ENCODE measurements at regions not wholly inside any gene's neighbourhood (a gene's known extent, or its start where the extent isn't known, plus 50 kb on each side); places are given as distances from the start of the nearest gene placed in this dataset.

- no peak for TF ChIP-seq CTCF (conservative IDR thresholded peaks at IDR 0.05; ENCODE audit: low read depth in 2 of 2)
- no peak for TF ChIP-seq ZNF114 (CRISPR knock-in tag; IDR thresholded peaks at IDR 0.05)
- no peak for TF ChIP-seq ZNF331 (CRISPR knock-in tag; IDR thresholded peaks at IDR 0.05; ENCODE audit: low read depth)
- no peak for TF ChIP-seq CREB1 (CRISPR knock-in tag; IDR thresholded peaks at IDR 0.05; ENCODE audit: low read depth)
- no peak for TF ChIP-seq STAT1 (IDR thresholded peaks at IDR 0.05; ENCODE audit: unreplicated experiment)
- TF ChIP-seq POLR2AphosphoS5 (IDR thresholded peaks at IDR 0.05; ENCODE audit: low read depth), result no peak
- no peak for TF ChIP-seq EZH2phosphoT487 (IDR thresholded peaks at IDR 0.05; ENCODE audit: unreplicated experiment)
- no peak for TF ChIP-seq ETS1 (IDR thresholded peaks at IDR 0.05)
These were observed 269.2 kb downstream of the PDCD6IP start (continued) for GRCh38 chr3:34067536-34068051.

- Histone ChIP-seq H3K4me2 (0 out of 2 replicates have a peak overlapping the region, but pooled peaks have one; percentile 26), H2AFZ (no peak overlapping the region), H3K79me2 (replicated peaks; ENCODE audit: insufficient read depth) (no peaks in the 10 kb centered on the region), H3K4me3 (no peak overlapping the region), H3K36me3 (ENCODE audit: insufficient read depth) (no peaks in the 10 kb centered on the region), H3K9me2 (ENCODE audit: insufficient read depth) (peaks cover 15% of the 10 kb centered on the region; the same call in 1 of the 2 replicates), H3F3A (replicated peaks; ENCODE audit: low read depth) (no peaks in the 10 kb centered on the region), H3K27me3 (ENCODE audit: insufficient read depth) (no peaks in the 10 kb centered on the region), H4K20me1 (replicated peaks; ENCODE audit: insufficient read depth) (no peaks in the 10 kb centered on the region), H3K27ac (ENCODE audit: low read depth) (no peak overlapping the region), H3K4me1 (ENCODE audit: insufficient read depth) (peaks cover 11% of the 10 kb centered on the region)
- Mint-ChIP-seq H3K27ac (no peak overlapping the region), H3K36me3 (ENCODE audit: low read depth) (no peaks in the 10 kb centered on the region), H3K4me1 (peaks cover 21% of the 10 kb centered on the region), H3K4me3 (no peak overlapping the region), H3K27me3 (ENCODE audit: insufficient read depth, low read depth, poor library complexity) (peaks cover 2% of the 10 kb centered on the region), H3K9me3 (no peaks in the 10 kb centered on the region)
- ATAC-seq (no peak), DNase-seq (ENCODE audit: low spot score) (no peak)
- TF ChIP-seq ZNF462 (CRISPR knock-in tag; IDR thresholded peaks at IDR 0.05), result no peak
- no peak for TF ChIP-seq CTCF (conservative IDR thresholded peaks at IDR 0.05; ENCODE audit: low read depth in 2 of 2)
- no peak for TF ChIP-seq EZH2phosphoT487 (IDR thresholded peaks at IDR 0.05; ENCODE audit: unreplicated experiment)
- no peak for TF ChIP-seq JUNB (IDR thresholded peaks at IDR 0.05; ENCODE audit: unreplicated experiment)
- no peak for TF ChIP-seq EZH2 (IDR thresholded peaks at IDR 0.05; ENCODE audit: low read depth, unreplicated experiment)
- TF ChIP-seq NANOG (IDR thresholded peaks at IDR 0.05; ENCODE audit: borderline replicate concordance), result no peak
- TF ChIP-seq STAT1 (IDR thresholded peaks at IDR 0.05; ENCODE audit: unreplicated experiment), result no peak
- TF ChIP-seq POLR2AphosphoS5 (IDR thresholded peaks at IDR 0.05; ENCODE audit: low read depth), result no peak
- no peak for TF ChIP-seq CREB1 (CRISPR knock-in tag; IDR thresholded peaks at IDR 0.05; ENCODE audit: low read depth)
- TF ChIP-seq ZNF114 (CRISPR knock-in tag; IDR thresholded peaks at IDR 0.05), result no peak
These were observed 270.1 kb downstream of the PDCD6IP start for GRCh38 chr3:34068505-34068904.

Measured in GM23338 (cell line).